ENCODE measurements at regions not wholly inside any gene's neighbourhood (a gene's known extent, or its start where the extent isn't known, plus 50 kb on each side); places are given as distances from the start of the nearest gene placed in this dataset.

GRCh38 chrX:46228389-46228788, 316.8 kb downstream of the ZNF674 start:
- TF ChIP-seq FOXK2 (conservative IDR thresholded peaks at IDR 0.05 in 1 of 2, IDR thresholded peaks at IDR 0.05 in 1 of 2; ENCODE audit: low read depth in 2 of 2) (no peak), SIN3B (IDR thresholded peaks at IDR 0.05; ENCODE audit: low read depth) (no peak), POLR2AphosphoS5 (IDR thresholded peaks at IDR 0.05; ENCODE audit: control insufficient read depth, insufficient read depth, low read depth, low read length) (no peak), HNRNPL (IDR thresholded peaks at IDR 0.05; ENCODE audit: low read depth, low read length) (no peak), GATAD2B (IDR thresholded peaks at IDR 0.05; ENCODE audit: borderline replicate concordance) (no peak), MEF2A (IDR thresholded peaks at IDR 0.05; ENCODE audit: control insufficient read depth, low read depth, low read length) (no peak), NFE2L1 (tag; IDR thresholded peaks at IDR 0.05; ENCODE audit: borderline replicate concordance, low read depth) (no peak), CEBPB (tag; IDR thresholded peaks at IDR 0.05) (no peak), CTCF (IDR thresholded peaks at IDR 0.05 in 2 of 3, conservative IDR thresholded peaks at IDR 0.05 in 1 of 3; ENCODE audit: insufficient read depth in 2 of 3, low read depth in 1 of 3, low read length in 3 of 3) (no peak), ESRRA (IDR thresholded peaks at IDR 0.05; ENCODE audit: borderline replicate concordance, low read depth) (no peak), POLR2A (conservative IDR thresholded peaks at IDR 0.05) (no peak)
